ENCODE measurements at regions not wholly inside any gene's neighbourhood (a gene's known extent, or its start where the extent isn't known, plus 50 kb on each side); places are given as distances from the start of the nearest gene placed in this dataset.

DNA sequence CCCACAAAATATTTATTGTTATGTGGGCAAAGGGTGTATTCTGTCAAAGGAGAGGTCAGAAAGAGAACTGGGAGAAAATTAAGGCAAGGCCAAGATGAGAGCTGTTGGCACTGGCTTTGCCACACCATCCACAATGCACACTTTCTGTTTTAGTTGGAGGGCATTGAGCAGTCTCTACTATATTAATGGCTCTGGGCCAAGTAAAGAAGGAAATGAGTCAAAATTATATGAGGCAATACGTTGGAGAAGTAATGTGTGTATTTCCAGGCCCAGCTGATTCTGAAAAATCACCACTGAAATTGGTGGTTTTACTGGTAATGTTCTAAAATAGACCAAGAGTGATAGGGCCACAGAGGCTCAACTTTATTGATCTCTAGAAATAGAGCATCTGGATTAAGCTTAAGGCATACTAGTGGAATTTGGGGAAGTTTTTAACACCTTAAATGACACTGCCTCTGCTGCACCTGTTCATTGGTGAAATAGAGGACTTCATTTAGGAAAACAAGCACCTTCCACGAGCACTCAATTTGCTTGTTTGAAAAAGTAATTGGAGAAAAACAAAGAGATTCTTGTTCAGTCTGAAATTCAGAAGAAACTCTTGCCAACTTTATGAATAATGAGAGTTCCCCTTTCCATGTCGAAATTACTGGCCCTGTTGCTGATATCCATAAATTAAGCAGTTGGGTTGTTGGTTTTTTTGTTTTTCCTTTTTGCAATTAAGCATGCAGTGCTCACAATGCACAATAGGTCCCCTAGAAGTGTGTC is 424.9 kb downstream of the ADGRL2 start:
- H3K27ac ChIP-seq: peak overlapping the region in 3 of 10 donors; percentile 15 to 80 (median 40)
- no peak for DNase-seq
- TF ChIP-seq, protein P1, sequence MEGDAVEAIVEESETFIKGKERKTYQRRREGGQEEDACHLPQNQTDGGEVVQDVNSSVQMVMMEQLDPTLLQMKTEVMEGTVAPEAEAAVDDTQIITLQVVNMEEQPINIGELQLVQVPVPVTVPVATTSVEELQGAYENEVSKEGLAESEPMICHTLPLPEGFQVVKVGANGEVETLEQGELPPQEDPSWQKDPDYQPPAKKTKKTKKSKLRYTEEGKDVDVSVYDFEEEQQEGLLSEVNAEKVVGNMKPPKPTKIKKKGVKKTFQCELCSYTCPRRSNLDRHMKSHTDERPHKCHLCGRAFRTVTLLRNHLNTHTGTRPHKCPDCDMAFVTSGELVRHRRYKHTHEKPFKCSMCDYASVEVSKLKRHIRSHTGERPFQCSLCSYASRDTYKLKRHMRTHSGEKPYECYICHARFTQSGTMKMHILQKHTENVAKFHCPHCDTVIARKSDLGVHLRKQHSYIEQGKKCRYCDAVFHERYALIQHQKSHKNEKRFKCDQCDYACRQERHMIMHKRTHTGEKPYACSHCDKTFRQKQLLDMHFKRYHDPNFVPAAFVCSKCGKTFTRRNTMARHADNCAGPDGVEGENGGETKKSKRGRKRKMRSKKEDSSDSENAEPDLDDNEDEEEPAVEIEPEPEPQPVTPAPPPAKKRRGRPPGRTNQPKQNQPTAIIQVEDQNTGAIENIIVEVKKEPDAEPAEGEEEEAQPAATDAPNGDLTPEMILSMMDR (IDR thresholded peaks at IDR 0.05): no peak
- peak in 7 of 8 donors; percentile 52 to 81 (median 58) for ATAC-seq
- no peaks in the 10 kb centered on the region for H3K27me3 ChIP-seq
- 37 to 50% methylated on average over 3 of the region's 3 CpGs for WGBS, 2 donors
- intact Hi-C loops (cut with DNase I): loop anchor here in 1 of 10 donors (10.0 kb wide), 1 partner anchor 51 kb away; no protein-coding TSS in a partner anchor
- H3K36me3 ChIP-seq: no peaks in the 10 kb centered on the region
- no peaks in the 10 kb centered on the region for H3K9me3 ChIP-seq
- no peak overlapping the region for H3K4me3 ChIP-seq
- peaks cover 0 to 36% (median 27%) of the 10 kb centered on the region in 9 donors for H3K4me1 ChIP-seq

DNA sequence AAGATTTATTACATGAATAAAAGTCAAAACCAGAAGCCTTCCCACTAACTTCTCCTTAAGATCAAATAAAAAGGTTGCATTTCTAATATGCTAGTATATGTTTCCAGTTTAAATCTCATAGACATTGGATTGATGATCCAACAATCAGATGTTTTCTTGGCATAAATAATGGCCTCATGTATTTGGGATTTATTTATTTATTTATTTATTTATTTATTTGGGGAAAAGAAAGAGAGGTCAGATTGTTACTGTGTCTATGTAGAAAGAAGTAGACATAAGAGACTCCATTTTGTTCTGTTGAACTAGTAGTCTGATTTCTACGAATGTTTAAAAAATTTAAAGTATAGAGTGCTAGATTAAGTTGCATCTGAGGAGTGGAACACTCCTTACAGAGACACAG is 422.4 kb downstream of the ADGRL2 start:
- peaks cover 0 to 34% (median 27%) of the 10 kb centered on the region in 9 donors for H3K4me1 ChIP-seq
- no peak overlapping the region for H3K4me3 ChIP-seq
- 97% methylated on average over 1 of the region's 1 CpG for WGBS, 2 donors
- no peaks in the 10 kb centered on the region for H3K36me3 ChIP-seq
- no peak overlapping the region for H3K27ac ChIP-seq
- ATAC-seq (no peak), DNase-seq (no peak)
- H3K27me3 ChIP-seq: no peaks in the 10 kb centered on the region
- TF ChIP-seq, protein P1 (IDR thresholded peaks at IDR 0.05): no peak
- H3K9me3 ChIP-seq: no peaks in the 10 kb centered on the region
- intact Hi-C loops (cut with DNase I): loop anchor here in 1 of 10 donors (10.0 kb wide), 1 partner anchor 48 kb away; no protein-coding TSS in a partner anchor

DNA sequence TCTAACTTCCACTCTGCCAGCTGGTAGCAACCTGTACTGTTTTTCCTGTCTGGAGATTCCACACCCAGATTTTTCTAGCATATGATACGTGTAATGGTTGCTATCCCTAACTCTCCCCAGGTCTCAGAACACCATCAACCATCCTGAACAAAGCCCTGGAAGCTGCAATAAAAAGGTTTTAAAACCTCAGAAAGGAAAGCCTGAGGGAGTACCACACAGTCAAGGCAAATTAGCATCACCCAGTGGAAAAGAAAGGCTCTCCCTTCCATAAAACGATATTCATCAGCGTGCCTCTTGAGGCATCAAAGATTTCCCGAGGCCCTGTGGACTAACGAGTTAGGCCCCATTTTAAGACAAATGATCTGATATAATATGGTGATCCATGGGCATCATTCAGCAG is 421.0 kb downstream of the ADGRL2 start:
- intact Hi-C loops (cut with DNase I): loop anchor here in 1 of 10 donors (10.0 kb wide), 1 partner anchor 47 kb away; no protein-coding TSS in a partner anchor
- TF ChIP-seq, protein P1 (IDR thresholded peaks at IDR 0.05): no peak
- no peaks in the 10 kb centered on the region for H3K36me3 ChIP-seq
- no peak overlapping the region for H3K4me3 ChIP-seq
- H3K27ac ChIP-seq: no peak overlapping the region
- H3K4me1 ChIP-seq: peaks cover 0 to 20% (median 16%) of the 10 kb centered on the region in 9 donors
- no peak for ATAC-seq
- H3K9me3 ChIP-seq: no peaks in the 10 kb centered on the region
- no peak for DNase-seq
- no peaks in the 10 kb centered on the region for H3K27me3 ChIP-seq
- WGBS, 2 donors: 92 to 95% methylated on average over 5 of the region's 5 CpGs

DNA sequence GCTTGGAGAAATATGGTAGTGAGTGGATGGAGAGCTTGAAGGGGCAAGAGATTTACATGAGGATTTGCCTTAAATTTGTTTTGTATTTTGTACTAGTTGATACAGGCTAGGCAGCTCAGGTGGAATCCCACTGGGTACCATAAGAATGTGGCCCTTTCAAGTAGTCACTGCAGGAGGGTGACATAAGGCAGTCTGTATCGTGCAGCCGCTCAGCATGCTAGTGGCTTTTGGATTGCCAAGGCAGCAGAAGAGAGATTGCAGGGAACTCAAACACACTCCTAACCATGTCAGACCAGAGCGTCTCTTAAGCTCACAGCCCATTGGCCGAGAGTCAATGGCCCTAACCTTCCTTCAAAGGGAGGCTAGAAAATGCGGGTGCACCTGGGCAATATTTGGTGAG is 420.0 kb downstream of the ADGRL2 start:
- ATAC-seq (no peak), DNase-seq (no peak)
- no peaks in the 10 kb centered on the region for H3K36me3 ChIP-seq
- no peak overlapping the region for H3K4me3 ChIP-seq
- intact Hi-C loops (cut with DNase I): loop anchor here in 1 of 10 donors (10.0 kb wide), 1 partner anchor 46 kb away; no protein-coding TSS in a partner anchor
- H3K27me3 ChIP-seq: no peaks in the 10 kb centered on the region
- TF ChIP-seq, protein P1 (IDR thresholded peaks at IDR 0.05): no peak
- no peak overlapping the region for H3K27ac ChIP-seq
- no peaks in the 10 kb centered on the region for H3K9me3 ChIP-seq
- peaks cover 0 to 11% (median 8%) of the 10 kb centered on the region in 9 donors for H3K4me1 ChIP-seq
- 89 to 93% methylated on average over 5 of the region's 5 CpGs for WGBS, 2 donors
